HG03378 (cell line): ENCODE measurements at regions not wholly inside any gene's neighbourhood (a gene's known extent, or its start where the extent isn't known, plus 50 kb on each side); places are given as distances from the start of the nearest gene placed in this dataset.

Source experiments
- ATAC-seq: cut with Tn5 transposase; IDR thresholded peaks from one replicate; pipeline ENCODE4 v1.9.1; 2021; ENCODE audit warnings: mild to moderate bottlenecking, moderate library complexity; ENCODE audit not compliant: unreplicated experiment

- ATAC-seq: no peak
Measured at GRCh38 chr3:28726840-28727239, 378.2 kb upstream of the AZI2 start.

DNA sequence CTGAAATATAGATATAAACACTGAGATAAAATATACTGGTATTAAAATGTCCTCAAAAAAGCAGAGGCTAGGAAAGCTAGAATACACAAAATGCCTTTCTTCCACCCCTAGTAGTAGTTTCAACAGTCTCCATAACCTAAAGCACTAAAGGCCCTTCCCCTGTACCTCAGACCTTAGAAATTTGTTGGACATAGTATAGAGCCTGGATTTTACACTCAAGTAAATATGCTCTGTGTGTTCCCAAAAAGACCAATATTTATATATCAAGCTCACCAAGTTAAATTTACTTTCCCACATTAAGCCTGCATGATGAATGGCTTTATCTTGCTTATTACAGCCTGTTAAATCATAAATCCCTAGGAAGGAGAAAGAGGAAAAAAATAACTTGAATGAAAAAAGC, 378.7 kb upstream of the AZI2 start:
- ATAC-seq: no peak

GRCh38 chr3:28738425-28738824, 389.8 kb upstream of the AZI2 start:
- ATAC-seq: no peak

DNA sequence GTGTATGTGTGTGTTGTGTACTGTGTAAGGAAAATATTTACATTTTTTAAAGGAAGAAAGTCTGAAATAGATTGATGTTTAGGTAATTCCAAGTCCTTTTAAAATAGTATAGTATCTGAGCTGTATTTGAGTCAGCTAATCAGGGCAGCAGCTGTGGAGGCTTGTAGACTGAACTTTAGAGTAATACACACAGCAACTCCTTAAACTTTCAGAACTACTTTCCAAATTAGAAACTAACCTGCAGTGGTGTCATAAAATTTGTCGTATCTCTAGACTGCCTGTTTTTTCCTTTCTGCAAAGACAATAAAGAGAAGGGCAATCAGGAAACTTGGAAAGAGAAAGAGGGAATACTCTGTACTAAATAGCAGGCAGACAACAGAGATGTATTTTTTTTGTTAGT, 391.0 kb upstream of the AZI2 start:
- ATAC-seq: no peak

- no peak for ATAC-seq
Measured at GRCh38 chr3:28743271-28743670, 394.6 kb upstream of the AZI2 start.

DNA sequence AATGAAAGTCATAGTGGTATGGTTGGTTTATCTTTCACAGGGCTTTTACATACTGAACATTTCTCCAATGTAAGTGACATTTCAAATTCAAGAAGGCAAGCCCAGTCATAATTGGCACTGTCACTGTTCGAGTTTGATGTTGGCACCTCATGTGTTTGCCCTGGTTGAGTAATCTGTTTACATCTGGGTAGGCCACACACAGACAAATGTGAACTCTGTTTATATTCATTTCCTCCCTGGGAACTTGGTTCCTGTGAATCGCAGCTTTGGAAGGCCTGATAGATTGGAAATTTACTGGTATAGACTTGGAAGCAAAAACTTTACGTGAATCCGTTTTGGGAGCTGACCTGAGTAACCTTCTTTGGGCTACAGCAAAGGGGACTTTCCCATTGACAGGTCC, 395.2 kb upstream of the AZI2 start:
- no peak for ATAC-seq

DNA sequence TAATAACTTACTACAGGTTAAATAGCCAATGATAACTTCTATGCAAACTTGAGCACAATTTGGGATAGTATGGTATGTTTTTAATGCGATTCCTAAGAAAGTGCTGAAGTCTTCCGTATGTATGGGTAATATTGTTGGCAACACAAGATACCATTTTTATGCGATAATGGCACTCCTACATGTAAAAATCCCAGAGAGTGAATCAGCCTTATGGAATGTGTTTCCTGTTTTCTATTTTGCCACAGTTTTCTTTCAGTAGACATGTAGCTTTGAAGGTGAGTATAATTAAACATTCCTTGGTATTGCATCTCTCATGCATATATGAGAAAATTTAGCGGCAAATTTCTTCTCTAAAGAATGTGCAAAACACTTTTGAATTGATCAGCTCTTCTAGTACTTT, 396.8 kb upstream of the AZI2 start:
- ATAC-seq: no peak

- ATAC-seq: no peak
Measured at GRCh38 chr3:28745916-28746617, 397.4 kb upstream of the AZI2 start.

GRCh38 chr3:28746990-28747389, 398.4 kb upstream of the AZI2 start:
- no peak for ATAC-seq

DNA sequence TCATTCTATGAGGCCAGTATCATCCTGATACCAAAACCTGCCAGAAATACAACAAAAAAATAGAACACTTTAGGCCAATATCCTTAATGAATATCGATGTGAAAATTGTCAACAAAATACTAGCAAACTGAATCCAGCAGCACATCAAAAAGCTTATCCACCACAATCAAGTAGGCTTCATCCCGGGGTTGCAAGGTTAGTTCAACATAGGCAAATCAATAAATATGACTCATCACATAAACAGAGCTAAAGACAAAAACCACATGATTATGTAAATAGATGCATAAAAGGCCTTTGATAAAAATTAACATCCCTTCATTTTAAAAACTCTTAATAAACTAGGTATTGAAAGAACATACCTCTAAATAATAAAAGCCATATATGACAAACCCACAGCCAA, 403.2 kb upstream of the AZI2 start:
- ATAC-seq: no peak

- no peak for ATAC-seq
Measured at GRCh38 chr3:28752290-28752689, 403.7 kb upstream of the AZI2 start.

DNA sequence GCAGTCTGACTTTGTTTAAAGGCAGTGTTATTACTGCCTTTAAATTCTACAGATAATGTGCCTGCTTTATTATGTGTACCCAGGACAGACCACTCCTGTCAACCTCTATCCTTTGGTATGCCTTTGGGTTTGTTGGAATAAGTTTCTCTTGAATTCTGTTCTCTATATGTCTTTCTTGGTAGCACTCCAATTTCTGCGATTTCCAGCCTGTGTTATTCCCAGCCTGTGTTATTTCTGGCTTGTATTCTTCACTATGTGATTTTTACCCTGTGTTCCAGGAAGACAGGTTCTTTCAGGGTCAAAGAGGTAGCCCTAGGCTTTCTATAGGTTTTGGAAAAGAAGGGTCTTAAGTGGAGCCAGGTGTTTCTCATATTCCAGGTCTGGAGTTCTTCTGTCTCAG, 407.4 kb upstream of the AZI2 start:
- no peak for ATAC-seq

DNA sequence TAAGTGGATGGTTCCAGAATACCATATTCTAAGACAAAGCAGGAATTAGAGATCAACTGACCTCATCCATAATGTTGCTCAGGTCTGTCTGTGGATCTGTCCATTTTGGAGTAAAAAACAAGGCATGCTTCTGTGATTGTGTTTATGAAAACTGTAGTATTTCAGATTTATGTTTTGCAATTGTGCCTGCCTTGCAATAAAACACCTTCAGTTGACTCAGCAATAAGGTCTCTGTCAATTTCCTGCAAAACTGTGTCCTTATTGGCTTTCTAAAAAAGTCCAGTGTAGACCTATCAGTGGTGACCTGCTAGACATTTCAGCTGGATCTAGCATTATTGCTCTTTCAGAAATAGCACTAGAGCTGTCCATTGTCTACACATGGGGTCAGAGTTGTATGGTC, 409.5 kb upstream of the AZI2 start:
- no peak for ATAC-seq

- no peak for ATAC-seq
Measured at GRCh38 chr3:28761375-28761774, 412.8 kb upstream of the AZI2 start.

- no peak for ATAC-seq
Measured at GRCh38 chr3:28765194-28765593, 416.6 kb upstream of the AZI2 start.

GRCh38 chr3:28768439-28768838, 419.8 kb upstream of the AZI2 start:
- no peak for ATAC-seq

DNA sequence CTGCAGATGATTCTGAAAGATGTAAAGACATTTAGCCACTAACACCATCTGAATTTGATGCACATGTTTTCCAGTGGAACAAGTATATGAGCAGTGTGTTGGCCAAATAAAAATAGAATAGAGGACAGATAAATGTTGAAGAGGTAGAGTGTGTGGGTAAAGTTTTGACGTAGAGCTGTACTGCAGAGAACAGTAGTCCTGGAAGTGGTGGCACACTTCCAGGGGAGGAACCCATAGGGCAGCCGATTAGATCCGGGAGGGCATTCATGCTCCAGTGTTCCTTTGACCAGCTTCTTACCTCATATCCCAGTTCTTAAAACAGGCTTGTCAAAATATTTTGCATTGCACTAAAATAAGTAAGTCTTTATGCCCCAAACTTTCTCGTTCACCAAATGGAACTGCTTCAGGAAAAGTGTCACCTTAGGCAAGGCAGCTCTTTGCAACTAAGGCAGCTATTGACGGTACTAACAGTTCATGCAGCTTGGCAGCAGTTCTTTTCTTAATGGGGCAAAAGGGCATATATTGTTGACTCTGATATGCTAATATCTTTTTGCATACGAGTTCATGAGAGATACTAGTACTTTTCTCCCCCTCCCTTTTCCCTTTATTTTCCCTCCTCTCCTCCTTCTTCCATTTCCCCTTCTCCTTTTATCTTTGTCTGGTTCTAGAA, 429.3 kb upstream of the AZI2 start:
- no peak for ATAC-seq

GRCh38 chr3:28780480-28780879, 431.9 kb upstream of the AZI2 start:
- ATAC-seq: no peak

DNA sequence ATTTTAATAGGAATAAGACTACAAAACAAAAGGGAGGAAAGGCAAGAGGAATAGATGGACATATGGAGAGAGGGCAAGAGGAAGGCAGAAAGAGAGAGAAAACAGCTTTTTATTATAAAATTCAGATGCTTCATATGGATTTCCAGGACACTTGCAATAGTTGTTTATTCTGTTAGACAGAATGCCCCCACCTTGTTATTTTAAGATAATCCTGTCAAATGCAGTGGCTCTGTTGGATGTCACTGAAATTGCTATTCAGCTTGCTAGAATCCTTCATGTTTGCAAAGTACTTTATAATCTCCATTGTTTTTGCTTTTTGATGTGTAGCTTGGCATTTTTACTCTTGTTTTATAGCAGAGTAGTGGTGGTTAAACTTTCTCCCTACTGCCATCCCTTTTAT, 432.4 kb upstream of the AZI2 start:
- no peak for ATAC-seq

- ATAC-seq: no peak
Measured at GRCh38 chr3:28786446-28786845, 437.8 kb upstream of the AZI2 start.

- no peak for ATAC-seq
Measured at GRCh38 chr3:28788571-28788970, 439.9 kb upstream of the AZI2 start.

GRCh38 chr3:28791713-28792255, 443.2 kb upstream of the AZI2 start:
- ATAC-seq: no peak

DNA sequence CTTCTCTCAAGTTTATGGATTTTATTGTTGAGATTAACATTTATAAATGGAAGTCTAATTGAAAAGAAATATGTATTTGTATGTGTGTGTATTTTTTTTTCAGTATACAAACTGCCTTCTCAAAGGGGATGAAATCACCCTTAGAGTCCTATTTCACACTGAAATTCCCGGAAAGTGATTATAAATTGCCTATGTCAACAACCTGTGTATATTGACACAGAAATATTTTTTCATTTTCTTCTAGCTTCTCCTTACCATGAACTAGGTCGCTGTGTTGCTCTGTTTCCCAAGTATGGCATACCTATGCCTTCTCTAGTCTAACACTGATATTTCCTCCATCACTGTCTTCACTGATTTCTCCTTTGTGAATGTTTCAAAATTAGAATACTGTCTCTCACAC, 444.0 kb upstream of the AZI2 start:
- ATAC-seq: no peak
